WTC11 (cell line): ENCODE measurements at regions not wholly inside any gene's neighbourhood (a gene's known extent, or its start where the extent isn't known, plus 50 kb on each side); places are given as distances from the start of the nearest gene placed in this dataset.

Experiments
- ATAC-seq: fragments of 200-7000 bp; cut with Tn5 transposase; 2 replicates; pipeline ENCODE4 v1.10.0; 2021; ENCODE audit warnings: mild to moderate bottlenecking, moderate library complexity
- CTCF ChIA-PET: fragments of 300-600 bp; sonication (Branson Sonifier 250); formaldehyde crosslinking; loops from one replicate; lab custom pipeline; 2021; ENCODE audit warnings: antibody characterized with exemption; lab: Charles Lee
- POLR2A ChIA-PET: fragments of 350-600 bp; sonication (Branson Sonifier 250); formaldehyde crosslinking; loops from one replicate; lab custom pipeline; 2021; ENCODE audit warnings: antibody characterized with exemption; lab: Charles Lee
- DNase-seq: peaks from one replicate; pipeline ENCODE4 v3.0.0; 2021; ENCODE audit warnings: low spot score
- H3K27ac Mint-ChIP-seq: 2 replicates; pipeline ENCODE4 v1.8.0; 2021; ENCODE audit warnings: mixed read lengths
- H3K27me3 Mint-ChIP-seq: 2 replicates; pipeline ENCODE4 v1.8.0; 2021; ENCODE audit warnings: low read depth, mild to moderate bottlenecking, moderate library complexity, mixed read lengths
- H3K36me3 Mint-ChIP-seq: 2 replicates; pipeline ENCODE4 v1.8.0; 2021; ENCODE audit warnings: mixed read lengths
- H3K4me1 Mint-ChIP-seq: 2 replicates; pipeline ENCODE4 v1.8.0; 2022; ENCODE audit warnings: mixed read lengths
- H3K4me3 Mint-ChIP-seq: 2 replicates; pipeline ENCODE4 v1.8.0; 2021; ENCODE audit warnings: mild to moderate bottlenecking, moderate library complexity, mixed read lengths
- H3K9me3 Mint-ChIP-seq: 2 replicates; pipeline ENCODE4 v1.8.0; 2021; ENCODE audit warnings: mixed read lengths
- ERG ChIP-seq: fragments of 250-450 bp; sonication (Bioruptor Pico); IDR thresholded peaks from 2 replicates; pipeline ENCODE4 v1.8.0; 2021; ENCODE audit warnings: mild to moderate bottlenecking
- HMGXB4 ChIP-seq: sonication (generic); formaldehyde crosslinking; IDR thresholded peaks from 2 replicates; pipeline ENCODE4 v1.8.1; 2023; ENCODE audit warnings: mild to moderate bottlenecking, moderate library complexity, missing genetic modification reagents
- KAT7 ChIP-seq: sonication (generic); formaldehyde crosslinking; IDR thresholded peaks from 2 replicates; pipeline ENCODE4 v1.8.1; 2023; ENCODE audit warnings: missing genetic modification reagents, mild to moderate bottlenecking, borderline replicate concordance
- NFATC4 ChIP-seq: fragments of 250-450 bp; sonication (Bioruptor Pico); IDR thresholded peaks from 2 replicates; pipeline ENCODE4 v1.9.0; 2021; ENCODE audit warnings: mild to moderate bottlenecking
- NFYB ChIP-seq: sonication (generic); formaldehyde crosslinking; conservative IDR thresholded peaks from 2 replicates; pipeline ENCODE4 v1.8.0; 2022; ENCODE audit warnings: low read depth, missing genetic modification reagents
- NR2C2 ChIP-seq: sonication (generic); formaldehyde crosslinking; IDR thresholded peaks from 2 replicates; pipeline ENCODE4 v1.8.0; 2022; ENCODE audit warnings: mild to moderate bottlenecking, missing genetic modification reagents
- RELA ChIP-seq: sonication (generic); formaldehyde crosslinking; IDR thresholded peaks from 2 replicates; pipeline ENCODE4 v1.8.1; 2022; ENCODE audit warnings: missing genetic modification reagents, mild to moderate bottlenecking, borderline replicate concordance
- TEAD1 ChIP-seq: sonication (generic); formaldehyde crosslinking; IDR thresholded peaks from 2 replicates; pipeline ENCODE4 v1.8.0; 2022; ENCODE audit warnings: mild to moderate bottlenecking, missing genetic modification reagents
- TEAD4 ChIP-seq: sonication (generic); formaldehyde crosslinking; IDR thresholded peaks from 2 replicates; pipeline ENCODE4 v1.8.0; 2022; ENCODE audit warnings: mild to moderate bottlenecking, missing genetic modification reagents
- ZNF219 ChIP-seq: sonication (generic); formaldehyde crosslinking; IDR thresholded peaks from 2 replicates; pipeline ENCODE4 v1.8.0; 2023; ENCODE audit warnings: missing genetic modification reagents, mild to moderate bottlenecking, borderline replicate concordance
- ZNF232 ChIP-seq: sonication (generic); formaldehyde crosslinking; IDR thresholded peaks from 2 replicates; pipeline ENCODE4 v1.8.0; 2022; ENCODE audit warnings: mild to moderate bottlenecking, missing genetic modification reagents
- ZNF281 ChIP-seq: sonication (generic); formaldehyde crosslinking; IDR thresholded peaks from 2 replicates; pipeline ENCODE4 v1.8.0; 2023; ENCODE audit warnings: mild to moderate bottlenecking, missing genetic modification reagents
- ZNF396 ChIP-seq: fragments of 250-450 bp; sonication (Bioruptor Pico); IDR thresholded peaks from 2 replicates; pipeline ENCODE4 v1.8.0; 2021; ENCODE audit warnings: mild to moderate bottlenecking, moderate library complexity, borderline replicate concordance
- ZNF423 ChIP-seq: fragments of 250-450 bp; sonication (Bioruptor Pico); IDR thresholded peaks from 2 replicates; pipeline ENCODE4 v2.1.2; 2022; ENCODE audit warnings: mild to moderate bottlenecking, moderate library complexity
- TF ChIP-seq, protein P1 (sequence below): fragments of 250-450 bp; sonication (Bioruptor Pico); IDR thresholded peaks from 2 replicates; pipeline ENCODE4 v1.9.0; 2021; ENCODE audit warnings: moderate library complexity, mild to moderate bottlenecking, inconsistent platforms, borderline replicate concordance
- TF ChIP-seq, protein P2 (sequence below): sonication (generic); formaldehyde crosslinking; conservative IDR thresholded peaks from 2 replicates; pipeline ENCODE4 v1.8.1; 2022; ENCODE audit warnings: mild to moderate bottlenecking, missing genetic modification reagents
- TF ChIP-seq, protein P3 (sequence below): sonication (generic); formaldehyde crosslinking; IDR thresholded peaks from 2 replicates; pipeline ENCODE4 v1.8.1; 2022; ENCODE audit warnings: low read depth, missing genetic modification reagents, borderline replicate concordance

DNA sequence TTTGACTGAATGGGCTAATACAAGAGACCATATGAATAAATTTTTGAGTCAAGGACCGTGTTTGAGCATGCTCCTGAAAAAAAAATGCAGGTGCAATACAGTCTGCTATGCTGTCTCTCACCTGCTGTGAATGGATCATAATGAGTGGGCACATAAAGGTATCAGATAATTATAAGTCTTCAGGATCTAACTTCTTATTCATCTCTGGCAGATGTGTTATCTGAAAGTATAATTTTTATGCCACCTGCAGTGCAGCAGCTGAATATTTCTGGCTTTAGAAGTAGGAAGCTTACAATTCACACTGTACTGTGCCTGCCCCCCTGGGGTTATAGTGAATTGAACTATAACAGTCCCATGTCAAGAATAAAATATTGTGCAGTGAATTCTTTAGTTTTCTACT lies 333.3 kb downstream of the MRPL39 start:
- DNase-seq (no peak), ATAC-seq (no peak)
- Mint-ChIP-seq H3K27me3 (no peaks in the 10 kb centered on the region; the same call in 1 of the 2 replicates), H3K27ac (no peak overlapping the region), H3K4me3 (no peak overlapping the region), H3K36me3 (no peaks in the 10 kb centered on the region), H3K4me1 (no peaks in the 10 kb centered on the region), H3K9me3 (peaks cover 16% of the 10 kb centered on the region)
- ChIA-PET POLR2A (no interaction called here), CTCF (no interaction called here)
- TF ChIP-seq, protein P1, sequence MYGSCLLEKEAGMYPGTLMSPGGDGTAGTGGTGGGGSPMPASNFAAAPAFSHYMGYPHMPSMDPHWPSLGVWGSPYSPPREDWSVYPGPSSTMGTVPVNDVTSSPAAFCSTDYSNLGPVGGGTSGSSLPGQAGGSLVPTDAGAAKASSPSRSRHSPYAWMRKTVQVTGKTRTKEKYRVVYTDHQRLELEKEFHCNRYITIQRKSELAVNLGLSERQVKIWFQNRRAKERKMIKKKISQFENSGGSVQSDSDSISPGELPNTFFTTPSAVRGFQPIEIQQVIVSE: no peak
- TF ChIP-seq KAT7 (CRISPR knock-in tag) (no peak), ZNF219 (no peak), NFATC4 (CRISPR knock-in tag) (no peak), ZNF396 (no peak), ZNF232 (CRISPR knock-in tag) (no peak), ERG (CRISPR knock-in tag) (no peak)
- TF ChIP-seq, protein P2, sequence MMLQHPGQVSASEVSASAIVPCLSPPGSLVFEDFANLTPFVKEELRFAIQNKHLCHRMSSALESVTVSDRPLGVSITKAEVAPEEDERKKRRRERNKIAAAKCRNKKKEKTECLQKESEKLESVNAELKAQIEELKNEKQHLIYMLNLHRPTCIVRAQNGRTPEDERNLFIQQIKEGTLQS (CRISPR knock-in tag): no peak

DNA sequence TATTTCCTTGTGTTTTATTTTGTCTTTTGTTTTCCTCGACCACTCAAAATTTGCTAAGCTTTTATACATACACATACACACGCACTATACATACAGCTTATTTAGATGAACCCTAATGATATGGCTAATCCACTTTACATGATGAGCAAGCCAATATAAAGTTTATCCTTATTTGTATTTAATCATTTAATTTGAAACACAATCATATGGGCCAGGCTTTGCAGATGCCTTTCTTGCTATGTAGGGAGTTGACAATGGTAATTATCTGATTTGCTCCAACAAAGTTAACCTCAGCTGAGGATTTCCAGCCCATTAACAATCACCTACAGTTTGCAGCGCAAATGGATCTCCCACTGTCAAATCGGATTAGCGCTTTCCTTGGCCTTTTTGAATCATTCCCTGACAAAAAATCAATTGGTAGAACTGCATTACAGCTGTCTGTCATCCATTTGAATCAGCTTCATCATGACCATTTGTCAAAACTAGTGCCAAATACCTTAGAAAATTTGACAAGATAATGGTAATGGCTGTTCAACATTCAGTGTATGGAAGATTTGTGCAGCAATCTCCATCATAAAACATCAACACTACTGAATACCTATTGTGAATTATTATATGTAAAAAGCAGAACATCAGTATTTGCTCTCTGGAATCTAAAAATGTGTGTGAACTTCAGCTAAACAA lies 352.6 kb downstream of the MRPL39 start:
- H3K9me3 Mint-ChIP-seq: peaks cover 22% of the 10 kb centered on the region
- POLR2A ChIA-PET: no interaction called here
- TF ChIP-seq TEAD4 (CRISPR knock-in tag): no peak
- TF ChIP-seq ZNF423 (CRISPR knock-in tag): no peak
- TF ChIP-seq ZNF219: no peak
- TF ChIP-seq HMGXB4: no peak
- no peak for TF ChIP-seq RELA
- TF ChIP-seq, protein P3, sequence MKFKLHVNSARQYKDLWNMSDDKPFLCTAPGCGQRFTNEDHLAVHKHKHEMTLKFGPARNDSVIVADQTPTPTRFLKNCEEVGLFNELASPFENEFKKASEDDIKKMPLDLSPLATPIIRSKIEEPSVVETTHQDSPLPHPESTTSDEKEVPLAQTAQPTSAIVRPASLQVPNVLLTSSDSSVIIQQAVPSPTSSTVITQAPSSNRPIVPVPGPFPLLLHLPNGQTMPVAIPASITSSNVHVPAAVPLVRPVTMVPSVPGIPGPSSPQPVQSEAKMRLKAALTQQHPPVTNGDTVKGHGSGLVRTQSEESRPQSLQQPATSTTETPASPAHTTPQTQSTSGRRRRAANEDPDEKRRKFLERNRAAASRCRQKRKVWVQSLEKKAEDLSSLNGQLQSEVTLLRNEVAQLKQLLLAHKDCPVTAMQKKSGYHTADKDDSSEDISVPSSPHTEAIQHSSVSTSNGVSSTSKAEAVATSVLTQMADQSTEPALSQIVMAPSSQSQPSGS (CRISPR knock-in tag): no peak
- no peak for TF ChIP-seq TEAD1 (CRISPR knock-in tag)
- TF ChIP-seq NR2C2 (CRISPR knock-in tag): no peak
- TF ChIP-seq NFYB: no peak
- no peak for TF ChIP-seq ZNF281
- TF ChIP-seq, all 79 proteins: peak for 0
- Mint-ChIP-seq H3K27me3 (no peaks in the 10 kb centered on the region), H3K4me3 (no peak overlapping the region), H3K4me1 (peaks cover 10% of the 10 kb centered on the region), H3K36me3 (no peaks in the 10 kb centered on the region), H3K27ac (no peak overlapping the region)
- ATAC-seq (no peak), DNase-seq (no peak)
- CTCF ChIA-PET: interaction anchor here (1.2 kb wide), 1 partner anchor 131 kb away, joined by 5 read pairs; no protein-coding TSS in a partner anchor
